ENCODE measurements at regions not wholly inside any gene's neighbourhood (a gene's known extent, or its start where the extent isn't known, plus 50 kb on each side); places are given as distances from the start of the nearest gene placed in this dataset.
A peak's percentile ranks its signal among the peaks of the same experiment; 100 is the strongest.

DNA sequence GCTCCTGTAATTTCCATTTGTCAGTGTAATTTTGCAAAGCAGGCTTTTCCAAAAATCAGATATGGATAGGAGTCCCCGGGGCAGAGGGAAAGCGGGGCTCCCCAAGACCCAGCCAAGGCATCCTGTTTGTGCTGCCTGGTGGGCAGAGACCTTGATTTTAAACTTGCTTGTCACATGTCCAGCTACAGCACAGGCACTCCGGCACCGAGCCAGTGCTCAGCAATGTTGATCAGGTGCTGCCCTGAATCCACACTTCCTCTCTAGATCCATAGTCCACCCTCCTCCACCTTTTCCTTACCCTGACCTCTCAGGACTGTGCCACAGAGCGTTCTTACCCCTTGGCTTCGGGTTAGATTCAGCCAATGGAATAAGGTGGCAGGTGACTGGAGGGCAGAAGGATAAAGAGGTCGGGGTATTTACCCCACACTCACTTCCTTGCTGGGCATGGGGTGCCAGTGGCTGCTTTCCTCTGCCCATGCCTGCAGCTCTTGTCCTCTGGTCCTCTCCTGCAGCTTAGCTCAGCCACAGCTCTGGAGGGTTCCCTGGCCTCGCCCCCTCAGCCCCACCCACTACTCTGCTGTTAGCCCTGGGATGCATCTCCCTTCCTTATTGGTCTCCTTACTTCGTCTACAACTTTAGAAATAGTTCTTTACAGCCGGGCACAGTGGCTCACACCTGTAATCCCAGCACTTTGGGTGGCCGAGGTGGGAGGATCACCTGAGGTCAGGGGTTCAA, 80.1 kb downstream of the IRF2BPL start:
- peak; percentile 6 for DNase-seq

DNA sequence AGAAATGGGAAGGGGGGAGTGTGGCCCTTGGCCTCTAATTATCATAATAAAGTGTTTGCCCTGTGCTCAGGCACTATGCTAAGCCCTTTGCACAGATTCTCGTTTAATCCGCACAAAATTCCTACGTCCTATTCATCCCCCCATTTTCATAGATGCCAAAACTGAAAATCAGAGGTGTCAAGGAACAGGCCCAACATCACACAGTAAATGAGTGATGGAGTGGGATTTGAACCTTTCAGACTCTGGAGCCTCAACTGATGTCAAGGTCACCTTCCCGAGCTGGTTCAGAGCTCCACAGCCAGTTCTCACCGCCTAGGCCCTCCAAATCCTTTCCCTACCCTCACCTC, 80.7 kb downstream of the IRF2BPL start:
- DNase-seq, result peak; percentile 31

GRCh38 chr14:76947078-76947837, 81.2 kb downstream of the IRF2BPL start:
- DNase-seq, result peak; percentile 88

DNA sequence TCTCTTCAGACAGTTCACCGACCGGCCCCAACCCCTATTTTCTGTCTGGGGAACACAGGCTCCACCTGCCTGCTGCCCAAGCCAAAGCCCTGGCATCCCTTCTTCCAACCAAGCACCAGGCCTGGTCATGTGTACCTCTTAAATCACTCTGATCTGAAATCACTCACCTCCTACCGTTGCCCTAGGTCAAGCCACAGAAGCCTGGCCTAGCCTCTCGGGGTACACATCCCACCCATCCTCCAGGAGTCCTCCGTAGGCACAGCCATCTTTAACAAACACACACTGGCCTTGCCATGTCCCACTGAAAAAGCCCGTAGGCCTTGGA, 81.8 kb downstream of the IRF2BPL start:
- no peak for DNase-seq

GRCh38 chr14:76943072-76943471, 85.4 kb downstream of the IRF2BPL start:
- DNase-seq, result no peak

DNA sequence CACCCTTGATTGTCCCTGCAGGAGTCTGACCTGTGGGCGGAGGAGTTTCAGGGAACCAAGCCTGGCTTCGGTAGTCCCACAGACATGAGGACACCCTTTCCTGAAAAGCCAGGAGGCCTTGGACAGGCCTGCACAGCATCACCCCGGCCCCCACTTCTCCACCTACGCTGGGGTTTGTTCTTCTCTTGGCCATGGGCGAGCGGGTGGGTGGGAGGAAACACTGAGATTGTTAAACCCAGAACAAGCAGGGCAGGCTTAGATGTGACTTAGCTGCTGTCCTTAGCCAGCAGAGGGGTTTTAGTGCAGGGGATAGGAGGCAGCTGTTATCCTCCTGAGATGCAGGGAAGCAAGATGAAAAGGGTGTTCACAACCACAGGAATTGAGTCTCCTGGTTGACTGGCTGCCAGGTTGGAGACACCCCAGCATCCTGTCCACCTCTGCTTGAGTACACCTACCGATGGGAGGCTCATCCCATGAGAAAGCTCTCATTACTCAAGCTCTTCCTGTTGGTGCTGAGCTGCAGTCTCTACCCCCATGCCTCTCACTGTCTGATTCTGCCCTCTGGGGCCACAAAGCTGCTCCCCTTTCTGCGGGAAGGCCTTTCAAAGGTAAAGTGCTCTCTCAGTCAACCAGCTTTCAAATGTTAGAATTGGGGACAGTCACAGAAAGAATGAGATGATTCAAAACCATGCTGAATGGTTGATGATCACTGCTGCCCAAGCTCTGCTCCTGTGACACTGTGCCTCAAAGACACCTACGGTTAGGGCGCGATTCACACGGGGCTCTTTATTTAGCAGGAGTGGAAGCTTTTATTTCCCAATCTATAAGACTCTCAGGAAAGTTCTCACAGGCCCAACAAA, 86.3 kb downstream of the IRF2BPL start:
- DNase-seq, result peak; percentile 26

GRCh38 chr14:76941544-76941943, 87.0 kb downstream of the IRF2BPL start:
- peak; percentile 21 for DNase-seq

DNA sequence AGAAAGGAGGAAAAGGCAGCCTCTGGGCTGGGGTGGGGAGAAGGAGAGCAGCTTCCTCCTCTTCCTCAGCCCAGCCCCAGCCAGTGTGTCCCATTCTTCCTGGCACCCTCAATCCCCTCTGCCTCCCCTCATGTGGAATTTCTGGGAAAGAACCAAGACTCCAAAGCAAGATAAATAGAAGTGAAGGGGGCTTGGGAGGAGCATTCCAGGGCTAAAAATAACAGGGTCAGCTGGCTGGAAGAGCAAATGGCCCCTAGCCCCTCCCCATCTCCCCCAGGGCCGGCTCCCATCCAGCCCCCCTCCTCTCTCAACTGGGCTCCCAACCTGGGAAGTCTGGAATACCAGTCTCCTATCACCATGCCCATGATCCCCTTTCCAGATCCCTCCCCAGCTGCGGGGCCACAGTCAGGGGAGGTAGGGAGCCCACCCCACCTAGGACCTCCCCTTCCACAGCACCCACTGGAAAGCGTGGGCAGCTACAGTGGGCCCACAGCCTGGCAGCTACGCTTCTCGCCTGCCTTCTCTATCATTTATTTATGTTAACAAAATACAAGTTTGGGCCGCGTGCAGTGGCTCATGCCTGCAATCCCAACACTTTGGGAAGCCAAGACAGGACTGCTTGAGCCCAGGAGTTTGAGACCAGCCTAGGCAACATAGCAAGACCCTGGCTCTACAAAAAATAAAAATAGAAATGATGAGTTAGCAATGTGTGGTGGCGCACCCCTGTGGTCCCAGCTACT, 88.3 kb downstream of the IRF2BPL start:
- no peak for DNase-seq

GRCh38 chr14:76939015-76939742, 89.3 kb downstream of the IRF2BPL start:
- no peak for DNase-seq

DNA sequence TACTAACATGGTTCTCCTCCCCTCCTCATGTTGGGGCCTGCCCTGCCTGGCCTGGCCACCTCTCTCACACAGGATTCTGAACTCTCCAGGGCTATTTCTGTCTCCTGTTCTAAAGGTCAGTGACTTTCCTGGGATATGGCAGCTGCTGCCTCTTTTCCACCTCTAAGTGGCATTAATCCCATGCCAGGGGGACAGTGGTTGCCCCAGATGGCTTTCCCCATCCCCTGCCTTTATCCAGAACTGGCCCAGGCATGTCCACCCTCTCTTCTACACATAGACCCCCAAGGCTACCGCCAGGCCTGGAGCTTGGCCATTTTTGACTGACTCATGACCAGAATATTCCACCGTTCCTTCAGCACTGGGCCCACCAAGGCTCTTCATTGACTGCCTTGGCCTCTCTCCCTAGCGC, 90.4 kb downstream of the IRF2BPL start:
- no peak for DNase-seq

GRCh38 chr14:76937181-76938091, 91.1 kb downstream of the IRF2BPL start:
- DNase-seq, result peak; percentile 90

DNA sequence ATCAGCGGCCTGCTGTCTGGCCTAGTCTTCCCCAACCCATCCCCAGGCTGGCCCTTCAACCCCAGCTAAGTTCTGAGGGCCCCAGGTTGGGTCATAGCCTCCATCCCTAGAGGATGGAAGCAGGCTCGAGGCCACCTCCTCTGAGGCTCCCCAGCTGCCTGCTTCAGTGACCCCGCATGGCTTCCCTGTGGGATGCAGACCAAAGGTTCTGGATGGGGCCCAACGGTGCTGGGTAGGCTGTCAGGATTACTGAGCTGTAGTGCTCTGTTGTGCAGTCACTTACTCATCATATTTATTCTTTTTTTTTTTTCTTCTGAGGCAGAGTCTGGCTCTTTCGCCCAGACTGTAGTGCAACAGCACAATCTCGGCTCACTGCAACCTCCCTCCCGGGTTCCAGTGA, 92.0 kb downstream of the IRF2BPL start:
- no peak for DNase-seq

DNA sequence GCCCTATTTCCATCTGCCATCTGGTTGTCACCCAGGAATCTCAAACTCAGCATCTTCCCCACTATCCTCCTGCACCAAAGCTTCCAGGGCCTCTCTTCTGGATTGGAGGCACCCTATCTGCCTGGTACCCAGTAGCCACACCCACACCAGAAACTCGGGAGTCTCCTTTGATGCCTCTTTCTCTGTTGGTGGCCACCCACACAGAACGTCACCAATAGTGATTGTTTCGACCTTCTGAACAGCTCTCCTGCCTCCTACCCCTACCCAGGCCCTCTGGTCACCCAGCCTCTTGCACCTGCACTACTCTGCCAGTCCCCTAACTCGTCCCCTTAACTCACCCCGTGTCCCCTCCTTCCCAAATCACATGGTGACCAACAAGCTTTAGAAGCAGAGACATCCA, 95.0 kb downstream of the IRF2BPL start:
- no peak for DNase-seq

DNA sequence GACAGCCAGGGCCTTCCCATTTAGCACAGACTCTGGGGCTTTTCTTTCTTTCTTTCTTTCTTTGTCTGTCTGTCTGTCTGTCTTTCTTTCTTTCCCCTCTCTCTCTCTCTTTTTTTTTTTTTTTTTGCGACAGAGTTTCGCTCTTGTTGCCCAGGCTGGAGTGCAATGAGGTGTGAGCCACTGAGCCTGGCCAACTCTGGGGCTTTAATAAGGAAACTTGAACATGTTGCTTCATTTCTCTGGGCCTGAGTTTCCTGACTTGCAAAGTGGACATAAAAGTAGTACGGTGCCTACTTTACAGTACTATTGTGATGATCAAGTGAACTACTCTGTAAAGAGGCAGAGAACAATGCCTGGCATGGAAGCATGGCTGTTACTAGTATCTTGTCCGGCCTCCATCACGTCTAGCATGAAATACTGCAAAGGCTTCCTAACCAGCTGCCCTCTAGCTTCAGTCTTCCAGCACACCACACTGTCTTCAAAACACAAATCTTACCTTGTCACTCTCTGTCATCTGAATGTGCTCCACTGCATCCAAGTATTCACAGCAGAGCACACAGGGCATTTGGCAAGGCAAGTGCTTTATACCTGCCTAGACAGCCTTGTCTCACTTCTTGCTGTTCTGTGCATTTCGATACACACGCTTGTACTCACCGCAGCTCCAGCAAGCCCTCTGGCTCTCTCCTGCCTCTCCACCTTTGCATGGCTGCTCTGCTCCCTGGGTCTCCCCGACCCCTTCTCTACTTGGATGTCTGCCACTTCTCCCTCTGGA, 96.7 kb downstream of the IRF2BPL start:
- DNase-seq, result no peak

GRCh38 chr14:76930549-76930948, 98.0 kb downstream of the IRF2BPL start:
- DNase-seq, result no peak

GRCh38 chr14:76929927-76930326, 98.6 kb downstream of the IRF2BPL start:
- peak; percentile 82 for DNase-seq

DNA sequence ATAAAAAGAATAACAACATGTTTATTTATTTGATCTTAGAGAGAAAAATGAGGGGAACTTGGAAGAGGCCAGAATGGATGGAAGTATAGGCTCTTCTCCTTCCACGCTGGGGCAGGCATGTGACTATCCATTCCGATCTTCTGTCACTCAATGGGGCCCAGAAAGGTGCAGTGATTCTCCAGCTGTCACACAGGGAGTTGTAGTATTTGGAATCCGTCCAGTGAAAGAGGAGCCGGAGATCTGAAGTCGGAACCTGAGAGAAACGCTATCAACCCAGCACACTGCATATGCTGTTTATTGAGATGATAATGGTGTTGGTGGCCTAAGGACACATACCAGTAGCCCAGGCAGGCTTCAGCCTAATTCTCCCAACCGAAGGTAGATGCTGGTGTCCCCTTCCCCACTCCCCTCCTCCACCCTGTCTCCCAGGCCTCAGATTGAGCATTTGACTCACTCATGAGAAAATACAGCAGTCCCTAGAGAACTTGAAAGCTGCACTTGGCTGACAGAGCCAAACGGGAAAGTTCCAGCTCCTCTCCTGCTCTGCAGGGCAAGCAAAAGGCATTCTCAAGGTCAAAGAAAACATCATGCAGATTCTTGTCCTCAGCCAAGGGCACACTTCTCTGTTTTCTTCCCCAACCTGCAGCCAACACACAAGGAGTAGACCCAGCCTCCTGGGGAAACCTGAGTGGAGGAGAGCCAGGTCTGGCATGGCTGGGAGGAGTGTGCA, 100.4 kb downstream of the IRF2BPL start:
- no peak for DNase-seq

- peak; percentile 6 for DNase-seq
Measured at GRCh38 chr14:76926521-76927251, 100.5 kb downstream of the LRRC74A start.

DNA sequence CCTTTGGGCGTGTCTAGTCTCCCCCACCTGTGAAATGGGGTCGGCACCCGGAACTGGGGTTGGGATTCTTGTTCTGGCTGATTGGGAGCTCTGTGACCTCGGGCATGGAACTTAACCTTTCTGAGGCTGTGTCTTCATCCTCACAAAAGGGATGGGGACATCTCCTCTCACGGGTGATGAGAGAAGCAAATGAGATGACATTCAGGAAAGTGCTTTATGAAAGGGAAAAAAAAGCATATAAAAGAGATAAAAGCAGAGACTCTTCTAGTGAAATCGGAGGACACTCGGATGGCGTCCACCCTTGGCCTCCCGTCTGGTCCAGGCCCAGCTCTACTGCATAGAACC, 98.9 kb downstream of the LRRC74A start:
- DNase-seq, result no peak

All from NCI-H82 (cell line).